SK-N-SH (cell line): ENCODE measurements at regions not wholly inside any gene's neighbourhood (a gene's known extent, or its start where the extent isn't known, plus 50 kb on each side); places are given as distances from the start of the nearest gene placed in this dataset.

Experiments used
- CTCF ChIA-PET: fragments of 300-600, 350-600 bp; formaldehyde crosslinking; extraction: SDS; loops from one replicate; lab custom pipeline; 2021; lab: Yijun Ruan, JAX
- POLR2A ChIA-PET: fragments of 350-600 bp; sonication (Branson Sonifier 250); formaldehyde crosslinking; extraction: SDS; loops from one replicate; lab custom pipeline; 2020; ENCODE audit warnings: antibody characterized with exemption, inconsistent platforms; lab: Yijun Ruan, JAX
- DNase-seq: peaks from one replicate; pipeline ENCODE4 v3.0.0; 2012
- H2AFZ ChIP-seq: fragments of 200-600 bp; sonication (generic); 2 replicates; pipeline ENCODE4 v1.8.1; 2016; ENCODE audit warnings: antibody characterized with exemption, mild to moderate bottlenecking, low read depth
- H3F3A ChIP-seq: fragments of 200-600 bp; sonication (generic); replicated peaks from 2 replicates; pipeline ENCODE3; 2016; ENCODE audit warnings: antibody characterized with exemption, mild to moderate bottlenecking; ENCODE audit not compliant: insufficient read depth
- H3K27ac ChIP-seq, 2 experiments: fragments of 200-500 bp in 1 of 2; fragments of 200-600 bp in 1 of 2; sonication (Bioruptor generic) in 1 of 2; sonication (generic), shearing (Covaris generic) in 1 of 2; 2 replicates each; pipeline versions ENCODE4 v1.5.1 to v1.6.1; 2014 to 2016; ENCODE audit warnings: low read depth in 2 of 2, inconsistent platforms in 1 of 2, low read length in 1 of 2, mild to moderate bottlenecking in 1 of 2, mixed read lengths in 1 of 2
- H3K27me3 ChIP-seq: fragments of 200-600 bp; sonication (generic), shearing (Covaris generic); 2 replicates; pipeline ENCODE4 v1.6.1; 2016; ENCODE audit warnings: mixed run types; ENCODE audit not compliant: insufficient read depth
- H3K36me3 ChIP-seq, 2 experiments: fragments of 200-500 bp in 1 of 2; fragments of 200-600 bp in 1 of 2; sonication (Bioruptor generic) in 1 of 2; sonication (generic) in 1 of 2; replicated peaks in 1 of 2; 2 replicates each; pipeline versions ENCODE3 to v1.5.1; 2014 to 2016; ENCODE audit warnings: low read length in 1 of 2, mild to moderate bottlenecking in 1 of 2; ENCODE audit not compliant: insufficient read depth in 2 of 2, control insufficient read depth in 1 of 2
- H3K4me1 ChIP-seq, 2 experiments: fragments of 200-500 bp in 1 of 2; fragments of 200-600 bp in 1 of 2; sonication (Bioruptor generic) in 1 of 2; sonication (generic), shearing (Covaris generic) in 1 of 2; 2 replicates each; pipeline versions ENCODE4 v1.5.1 to v1.6.1; 2014 to 2016; ENCODE audit warnings: low read depth in 1 of 2, low read length in 1 of 2, mixed run types in 1 of 2; ENCODE audit not compliant: insufficient read depth in 2 of 2, control insufficient read depth in 1 of 2
- H3K4me2 ChIP-seq: fragments of 200-600 bp; sonication (generic), shearing (Covaris generic); 2 replicates; pipeline ENCODE4 v1.6.1; 2017; ENCODE audit warnings: mixed run types
- H3K4me3 ChIP-seq, 2 experiments: fragments of 200-500 bp in 1 of 2; fragments of 200-600 bp in 1 of 2; sonication (Bioruptor generic) in 1 of 2; sonication (generic), shearing (Covaris generic) in 1 of 2; 2 replicates each; pipeline versions ENCODE4 v1.5.1 to v1.8.1; 2014 to 2016; ENCODE audit warnings: low read depth in 2 of 2, inconsistent platforms in 1 of 2, low read length in 1 of 2, mild to moderate bottlenecking in 1 of 2, mixed read lengths in 1 of 2, moderate library complexity in 1 of 2
- H3K79me2 ChIP-seq: fragments of 200-600 bp; sonication (generic); 2 replicates; pipeline ENCODE4 v1.8.1; 2017; ENCODE audit warnings: mild to moderate bottlenecking; ENCODE audit not compliant: insufficient read depth
- H3K9ac ChIP-seq: fragments of 200-600 bp; sonication (generic); 2 replicates; pipeline ENCODE4 v1.6.1; 2017; ENCODE audit warnings: mixed run types
- H3K9me2 ChIP-seq: fragments of 200-600 bp; sonication (generic); 2 replicates; pipeline ENCODE4 v1.6.1; 2017; ENCODE audit warnings: mixed run types
- H3K9me3 ChIP-seq: fragments of 200-600 bp; sonication (generic); 2 replicates; pipeline ENCODE4 v1.6.1; 2017; ENCODE audit warnings: mixed run types, mild to moderate bottlenecking, moderate library complexity
- H4K20me1 ChIP-seq: fragments of 200-600 bp; sonication (generic); 2 replicates; pipeline ENCODE4 v1.6.1; 2017; ENCODE audit warnings: mild to moderate bottlenecking, mixed run types; ENCODE audit not compliant: insufficient read depth
- CTCF ChIP-seq: fragments of 200-600 bp; sonication (generic); IDR thresholded peaks from 2 replicates; pipeline ENCODE4 v1.6.1; 2017; ENCODE audit warnings: antibody characterized with exemption, mild to moderate bottlenecking, moderate library complexity
- EP300 ChIP-seq, 2 experiments: IDR thresholded peaks; 2 replicates each; pipeline versions ENCODE4 v1.4.0 to v1.6.1; 2012; ENCODE audit warnings: borderline replicate concordance in 1 of 2, low read depth in 1 of 2, low read length in 1 of 2
- EZH2phosphoT487 ChIP-seq: fragments of 200-600 bp; sonication (generic); IDR thresholded peaks from 2 replicates; pipeline ENCODE4 v1.6.1; 2017; ENCODE audit warnings: low read depth, mixed run types, mild to moderate bottlenecking, antibody characterized with exemption, moderate library complexity, borderline replicate concordance
- FOXJ3 ChIP-seq: sonication (generic); formaldehyde crosslinking; IDR thresholded peaks from 2 replicates; pipeline ENCODE4 v1.5.1; 2020; ENCODE audit warnings: mild to moderate bottlenecking, missing genetic modification reagents
- FOXM1 ChIP-seq: IDR thresholded peaks from 2 replicates; pipeline ENCODE4 v1.4.0; 2012; ENCODE audit warnings: low read depth, mild to moderate bottlenecking
- MEF2A ChIP-seq: IDR thresholded peaks from 2 replicates; pipeline ENCODE4 v1.4.0; 2012; ENCODE audit warnings: low read depth, borderline replicate concordance
- PBX3 ChIP-seq: IDR thresholded peaks from 2 replicates; pipeline ENCODE4; 2012
- RAD21 ChIP-seq: IDR thresholded peaks from 2 replicates; pipeline ENCODE4 v1.6.1; 2012; ENCODE audit warnings: mild to moderate bottlenecking, low read length
- RCOR1 ChIP-seq: fragments of 150-350 bp; IDR thresholded peaks from 2 replicates; pipeline ENCODE4 v1.6.1; 2017; ENCODE audit warnings: antibody characterized with exemption, low read length
- TEAD4 ChIP-seq: IDR thresholded peaks from 2 replicates; pipeline ENCODE4 v1.4.0; 2012; ENCODE audit warnings: mild to moderate bottlenecking, borderline replicate concordance; ENCODE audit not compliant: insufficient read depth
- YY1 ChIP-seq: IDR thresholded peaks from 2 replicates; pipeline ENCODE4 v1.4.0; 2012; ENCODE audit warnings: low read depth, mild to moderate bottlenecking
- WGBS: methylation state at CpG from one replicate; pipeline ENCODE4 v1.1.6; 2017; ENCODE audit warnings: low lambda C conversion rate; 5-methylcytosine and 5-hydroxymethylcytosine counted together

- TF ChIP-seq CTCF: no peak
- no peak for TF ChIP-seq RCOR1
- no peak for TF ChIP-seq EP300 (IDR thresholded peaks at IDR 0.05; ENCODE audit: borderline replicate concordance in 1 of 2, low read depth in 1 of 2, low read length in 1 of 2)
- no peak for TF ChIP-seq EZH2phosphoT487
- TF ChIP-seq PBX3: no peak
Measured at GRCh38 chr7:45470031-45470430, 104.1 kb upstream of the ADCY1 start (continued).

- H3K36me3 ChIP-seq: no peaks in the 10 kb centered on the region
- no peak overlapping the region for H3K27ac ChIP-seq
- peaks cover 0 to 10% of the 10 kb centered on the region in 2 experiments; a peak in 1 of 4 replicates for H3K4me1 ChIP-seq
- 14% methylated on average over 3 of the region's 3 CpGs for WGBS
- no peak overlapping the region for H3K4me3 ChIP-seq
- TF ChIP-seq RCOR1: no peak
- TF ChIP-seq RAD21: 0 out of 2 replicates have a peak, but pooled peaks have one; percentile 9
- no peaks in the 10 kb centered on the region for H4K20me1 ChIP-seq
- no peaks in the 10 kb centered on the region for H3K79me2 ChIP-seq
- no peaks in the 10 kb centered on the region; the same call in 1 of the 2 replicates for H3K9me3 ChIP-seq
- H3K4me2 ChIP-seq: no peak overlapping the region
- H2AFZ ChIP-seq: no peak overlapping the region
- POLR2A ChIA-PET: no interaction called here
- CTCF ChIA-PET: no interaction called here
- H3F3A ChIP-seq: no peaks in the 10 kb centered on the region
- no peaks in the 10 kb centered on the region for H3K27me3 ChIP-seq
- H3K9me2 ChIP-seq: no peaks in the 10 kb centered on the region
- H3K9ac ChIP-seq: no peak overlapping the region
- no peak for DNase-seq
Measured at GRCh38 chr7:45479781-45480180, 94.4 kb upstream of the ADCY1 start.

GRCh38 chr7:45482451-45482850 lies 91.7 kb upstream of the ADCY1 start:
- Histone ChIP-seq H3K9ac (no peak overlapping the region), H3F3A (no peaks in the 10 kb centered on the region), H3K9me2 (no peaks in the 10 kb centered on the region), H3K27me3 (no peaks in the 10 kb centered on the region), H3K4me1 (peaks cover 0 to 13% of the 10 kb centered on the region in 2 experiments; a peak in 1 of 4 replicates), H3K36me3 (no peaks in the 10 kb centered on the region), H4K20me1 (no peaks in the 10 kb centered on the region), H3K9me3 (no peaks in the 10 kb centered on the region; the same call in 1 of the 2 replicates), H3K4me3 (no peak overlapping the region), H3K4me2 (no peak overlapping the region), H3K79me2 (no peaks in the 10 kb centered on the region), H2AFZ (no peak overlapping the region), H3K27ac (no peak overlapping the region)
- CTCF ChIA-PET: interaction anchor here (0.9 kb wide), 1 partner anchor 223 kb away, joined by 3 read pairs; no protein-coding TSS in a partner anchor
- 17% methylated on average over 3 of the region's 3 CpGs for WGBS
- DNase-seq: no peak
- POLR2A ChIA-PET: no interaction called here
- no peak for TF ChIP-seq FOXM1
- TF ChIP-seq TEAD4: no peak
- no peak for TF ChIP-seq MEF2A
- no peak for TF ChIP-seq EZH2phosphoT487
- no peak for TF ChIP-seq YY1
- no peak for TF ChIP-seq PBX3
- TF ChIP-seq FOXJ3 (CRISPR knock-in tag): no peak
